Panc1 (cell line): ENCODE measurements at regions not wholly inside any gene's neighbourhood (a gene's known extent, or its start where the extent isn't known, plus 50 kb on each side); places are given as distances from the start of the nearest gene placed in this dataset.

ENCODE experiments used
- ATAC-seq: fragments of 200-7000 bp; cut with Tn5 transposase; 2 replicates; pipeline ENCODE4 v1.9.1; 2020; ENCODE audit warnings: mild to moderate bottlenecking, moderate library complexity
- BruUV-seq: library from RNA; stranded (reverse); fragments of 400-500 nt; replicated peaks from 2 replicates; lab custom pipeline; 2021; lab: Mats Ljungman, UMichigan
- CTCF ChIA-PET: fragments of 300-600 bp; sonication (Branson Sonifier 250); formaldehyde crosslinking; loops from one replicate; lab custom pipeline; 2022; ENCODE audit warnings: antibody characterized with exemption; lab: Charles Lee
- POLR2A ChIA-PET: fragments of 300-600 bp; sonication (Branson Sonifier 250); formaldehyde crosslinking; loops from one replicate; lab custom pipeline; 2022; ENCODE audit warnings: antibody characterized with exemption; lab: Charles Lee
- DNase-seq: peaks from one replicate; pipeline ENCODE4 v3.0.0-alpha.2; 2010; ENCODE audit warnings: low read depth, low spot score
- H3K27ac ChIP-seq: 2 replicates; pipeline ENCODE4 v1.5.1; 2011; ENCODE audit warnings: mild to moderate bottlenecking, low read length, inconsistent platforms
- H3K27me3 ChIP-seq: fragments of 200-500 bp; sonication (Bioruptor generic); 2 replicates; pipeline ENCODE4 v1.6.0; 2014; ENCODE audit warnings: low read length, inconsistent platforms; ENCODE audit not compliant: control insufficient read depth, insufficient read depth
- H3K36me3 ChIP-seq: fragments of 200-500 bp; sonication (Bioruptor generic); 2 replicates; pipeline ENCODE4 v1.5.1; 2014; ENCODE audit warnings: inconsistent platforms, mild to moderate bottlenecking, low read length, moderate library complexity; ENCODE audit not compliant: control insufficient read depth, insufficient read depth
- H3K4me1 ChIP-seq: 2 replicates; pipeline ENCODE4 v1.5.1; 2011; ENCODE audit warnings: inconsistent platforms, mild to moderate bottlenecking, low read length, moderate library complexity; ENCODE audit not compliant: control insufficient read depth, insufficient read depth
- H3K4me3 ChIP-seq, 2 experiments: 2 replicates each; pipeline ENCODE4 v1.5.1; 2011 to 2012; ENCODE audit warnings: low read depth in 2 of 2, low read length in 2 of 2, mild to moderate bottlenecking in 2 of 2, inconsistent platforms in 1 of 2, moderate library complexity in 1 of 2
- H3K9me3 ChIP-seq: fragments of 200-500 bp; sonication (Bioruptor generic); 2 replicates; pipeline ENCODE4 v1.5.1; 2014; ENCODE audit warnings: low read depth, mild to moderate bottlenecking, inconsistent platforms, low read length, moderate library complexity; ENCODE audit not compliant: control insufficient read depth, insufficient read depth
- CTCF ChIP-seq: fragments of 450-650 bp; IDR thresholded peaks from 2 replicates; pipeline ENCODE4 v1.5.1; 2017; ENCODE audit warnings: mild to moderate bottlenecking
- POLR2AphosphoS5 ChIP-seq: IDR thresholded peaks from 2 replicates; pipeline ENCODE4 v1.6.1; 2012; ENCODE audit warnings: mild to moderate bottlenecking, low read depth, low read length, moderate library complexity
- REST ChIP-seq, 2 experiments: IDR thresholded peaks; 2 replicates each; pipeline ENCODE4 v1.6.1; 2011 to 2012; ENCODE audit warnings: low read depth in 2 of 2, control low read depth in 1 of 2, low read length in 1 of 2, mild to moderate bottlenecking in 1 of 2, moderate library complexity in 1 of 2; ENCODE audit not compliant: insufficient read depth in 1 of 2
- SIN3A ChIP-seq: IDR thresholded peaks from 2 replicates; pipeline ENCODE4 v1.6.1; 2012; ENCODE audit warnings: low read depth, mild to moderate bottlenecking, low read length, moderate library complexity, borderline replicate concordance; ENCODE audit not compliant: insufficient read depth
- TCF7L2 ChIP-seq: IDR thresholded peaks from 2 replicates; pipeline ENCODE4 v1.6.1; 2011; ENCODE audit warnings: mild to moderate bottlenecking, low read depth, low read length, inconsistent platforms
- in situ Hi-C: cut with HindIII; loops from 2 replicates; pipeline ENCODE4 v1.10.0; 2016; ENCODE audit warnings: low sequenced_read_pairs, low pct_unique_long_range_greater_than_20kb
- intact Hi-C: fragments of 100-400 bp; cut with micrococcal nuclease; formaldehyde crosslinking; loops from one replicate; pipeline ENCODE4 v1.10.0; 2022; ENCODE audit not compliant: unreplicated experiment

- TF ChIP-seq TCF7L2 = no peak
- no peak for TF ChIP-seq SIN3A
- TF ChIP-seq POLR2AphosphoS5 = no peak
- TF ChIP-seq CTCF = no peak
- Histone ChIP-seq H3K27ac (no peak overlapping the region), H3K9me3 (no peaks in the 10 kb centered on the region), H3K4me1 (no peaks in the 10 kb centered on the region), H3K36me3 (no peaks in the 10 kb centered on the region), H3K27me3 (no peaks in the 10 kb centered on the region), H3K4me3 (no peak overlapping the region)
- intact Hi-C loops = no loop called here
- DNase-seq (no peak), ATAC-seq (no peak)
- BruUV-seq = no TSS peak
- in situ Hi-C loops = no loop called here
- ChIA-PET CTCF (no interaction called here), POLR2A (no interaction called here)
These were observed 197.4 kb upstream of the HDAC4 start for GRCh38 chr2:239598011-239598731.

GRCh38 chr2:239597216-239597615 lies 196.4 kb upstream of the HDAC4 start:
- DNase-seq (no peak), ATAC-seq (no peak)
- Histone ChIP-seq H3K4me1 (no peaks in the 10 kb centered on the region), H3K9me3 (no peaks in the 10 kb centered on the region), H3K36me3 (no peaks in the 10 kb centered on the region), H3K4me3 (no peak overlapping the region), H3K27me3 (no peaks in the 10 kb centered on the region), H3K27ac (no peak overlapping the region)
- TF ChIP-seq POLR2AphosphoS5 (no peak), CTCF (no peak), SIN3A (no peak), REST (IDR thresholded peaks at IDR 0.05; ENCODE audit: insufficient read depth in 1 of 2, low read depth in 2 of 2, low read length in 1 of 2) (no peak), TCF7L2 (no peak)
- CTCF ChIA-PET = no interaction called here
- intact Hi-C loops = no loop called here
- POLR2A ChIA-PET = no interaction called here
- BruUV-seq = no TSS peak
- in situ Hi-C loops = no loop called here
